GM12878 (cell line): ENCODE measurements at regions not wholly inside any gene's neighbourhood (a gene's known extent, or its start where the extent isn't known, plus 50 kb on each side); places are given as distances from the start of the nearest gene placed in this dataset.

Experiments used
- ATAC-seq: fragments of 200-7000 bp; cut with Tn5 transposase; 3 replicates; pipeline ENCODE4 v1.9.1; 2020; ENCODE audit warnings: mild to moderate bottlenecking, moderate library complexity
- BruUV-seq: library from RNA; stranded (reverse); fragments of 400-500 nt; replicated peaks from 2 replicates; lab custom pipeline; 2021; lab: Mats Ljungman, UMichigan
- CTCF ChIA-PET: fragments of 300-600 bp; sonication (Branson Sonifier 250); formaldehyde crosslinking; extraction: SDS; loops from one replicate; lab custom pipeline; 2021; ENCODE audit warnings: inconsistent platforms; lab: Yijun Ruan, JAX
- POLR2A ChIA-PET: fragments of 350-600 bp; formaldehyde crosslinking; extraction: SDS; loops from one replicate; lab custom pipeline; 2021; ENCODE audit warnings: inconsistent platforms; lab: Charles Lee
- RAD21 ChIA-PET: fragments of 300-600 bp; sonication (Branson Sonifier 250); formaldehyde crosslinking; loops from one replicate; lab custom pipeline; 2023; ENCODE audit warnings: antibody characterized with exemption; ENCODE audit not compliant: unreplicated experiment; lab: Charles Lee
- SMC1A ChIA-PET: fragments of 300-600 bp; sonication (Branson Sonifier 250); formaldehyde crosslinking; loops from one replicate; lab custom pipeline; 2023; ENCODE audit not compliant: unreplicated experiment, uncharacterized antibody; lab: Charles Lee
- DNase-seq: peaks from one replicate; pipeline ENCODE4 v3.0.0-alpha.2; 2011; ENCODE audit warnings: low read depth, low spot score
- FAIRE-seq: peaks from 3 replicates; lab custom pipeline; 2011; peaks lifted over from hg19 to GRCh38; lab: Jason Lieb, UNC
- H2AFZ ChIP-seq: 2 replicates; pipeline ENCODE4 v1.6.0; 2011; ENCODE audit warnings: low read depth, low read length, control low read depth; ENCODE audit not compliant: control insufficient read depth
- H3K27ac ChIP-seq: 2 replicates; pipeline ENCODE4 v1.5.1; 2011; ENCODE audit warnings: control low read depth; ENCODE audit not compliant: control insufficient read depth, insufficient read depth
- H3K27me3 ChIP-seq, 2 experiments: replicated peaks in 1 of 2; 2 replicates each; pipeline versions ENCODE4 v1.6.0 to v1.6.1; 2011; ENCODE audit warnings: low read length in 1 of 2; ENCODE audit not compliant: control insufficient read depth in 2 of 2, insufficient read depth in 2 of 2
- H3K36me3 ChIP-seq, 2 experiments: 2 replicates each; pipeline ENCODE4 v1.5.1; 2011; ENCODE audit warnings: low read length in 1 of 2; ENCODE audit not compliant: control insufficient read depth in 2 of 2, insufficient read depth in 2 of 2
- H3K4me1 ChIP-seq: 2 replicates; pipeline ENCODE4 v1.6.1; 2011; ENCODE audit warnings: mild to moderate bottlenecking, low read length, moderate library complexity, mixed read lengths; ENCODE audit not compliant: control insufficient read depth, insufficient read depth
- H3K4me2 ChIP-seq: 2 replicates; pipeline ENCODE4 v1.6.0; 2011; ENCODE audit warnings: control low read depth; ENCODE audit not compliant: control insufficient read depth, insufficient read depth
- H3K4me3 ChIP-seq: fragments of 200-600 bp; sonication (generic); 2 replicates; pipeline ENCODE4 v1.5.1; 2016
- H3K79me2 ChIP-seq: 2 replicates; pipeline ENCODE4 v1.6.0; 2011; ENCODE audit warnings: low read length; ENCODE audit not compliant: control insufficient read depth, insufficient read depth
- H3K9ac ChIP-seq: 2 replicates; pipeline ENCODE4 v1.8.0; 2011; ENCODE audit warnings: low read length, control low read depth, mixed read lengths; ENCODE audit not compliant: control insufficient read depth, insufficient read depth
- H3K9me3 ChIP-seq: replicated peaks from 3 replicates; pipeline ENCODE4 v1.5.1; 2011; ENCODE audit warnings: mild to moderate bottlenecking, low read length; ENCODE audit not compliant: control insufficient read depth, insufficient read depth
- H4K20me1 ChIP-seq: 2 replicates; pipeline ENCODE4 v1.6.0; 2011; ENCODE audit not compliant: control insufficient read depth, insufficient read depth
- BCLAF1 ChIP-seq: fragments of 450-650 bp; IDR thresholded peaks from 2 replicates; pipeline ENCODE4 v1.6.1; 2017; ENCODE audit warnings: antibody characterized with exemption, mild to moderate bottlenecking, moderate library complexity
- CBX5 ChIP-seq: sonication (generic); IDR thresholded peaks from 2 replicates; pipeline ENCODE4 v1.6.1; 2016; ENCODE audit warnings: low read depth, moderate library complexity, mild to moderate bottlenecking, inconsistent platforms
- CREM ChIP-seq: IDR thresholded peaks from 2 replicates; pipeline ENCODE4 v1.6.1; 2014; ENCODE audit warnings: antibody characterized with exemption, low read depth
- EED ChIP-seq: sonication (generic); IDR thresholded peaks from 2 replicates; pipeline ENCODE4 v1.6.1; 2016; ENCODE audit warnings: antibody characterized with exemption, low read depth
- GATAD2B ChIP-seq: fragments of 450-650 bp; conservative IDR thresholded peaks from 2 replicates; pipeline ENCODE4 v1.6.1; 2017; ENCODE audit warnings: low read depth, mild to moderate bottlenecking, moderate library complexity
- NFIC ChIP-seq: IDR thresholded peaks from 2 replicates; pipeline ENCODE4 v1.6.1; 2012; ENCODE audit warnings: low read depth, mild to moderate bottlenecking, inconsistent platforms, low read length, moderate library complexity
- POLR2AphosphoS5 ChIP-seq: IDR thresholded peaks from 2 replicates; pipeline ENCODE4 v1.6.1; 2011; ENCODE audit warnings: mild to moderate bottlenecking, low read length, inconsistent platforms
- RCOR1 ChIP-seq: conservative IDR thresholded peaks from 2 replicates; pipeline ENCODE4 v1.6.1; 2012; ENCODE audit warnings: low read depth, low read length, improper control_type of control experiment
- SREBF2 ChIP-seq: IDR thresholded peaks from 2 replicates; pipeline ENCODE4 v1.6.1; 2012; ENCODE audit warnings: mild to moderate bottlenecking, low read length
- SRF ChIP-seq, 2 experiments: IDR thresholded peaks; 2 replicates each; pipeline ENCODE4 v1.6.1; 2011; ENCODE audit warnings: low read depth in 2 of 2, low read length in 2 of 2, mild to moderate bottlenecking in 1 of 2, moderate library complexity in 1 of 2
- TBL1XR1 ChIP-seq: IDR thresholded peaks from 2 replicates; pipeline ENCODE4 v1.6.1; 2012; ENCODE audit warnings: low read depth, low read length, improper control_type of control experiment
- ZNF217 ChIP-seq: fragments of 450-650 bp; IDR thresholded peaks from 2 replicates; pipeline ENCODE4 v1.6.1; 2017; ENCODE audit warnings: antibody characterized with exemption, mild to moderate bottlenecking
- ZNF687 ChIP-seq: fragments of 450-650 bp; IDR thresholded peaks from 2 replicates; pipeline ENCODE4 v1.6.1; 2017; ENCODE audit warnings: mild to moderate bottlenecking, moderate library complexity
- WGBS: methylation state at CpG from one replicate; pipeline ENCODE4 v1.1.6; 2016; ENCODE audit warnings: low lambda C conversion rate; ENCODE audit not compliant: insufficient replicate concordance, insufficient coverage; ENCODE audit errors: missing lambda C conversion rate; 5-methylcytosine and 5-hydroxymethylcytosine counted together
- in situ Hi-C: fragments of 300-500 bp; cut with MboI; formaldehyde crosslinking; loops from 9 replicates; pipeline ENCODE4 v1.14.3; 2018; ENCODE audit warnings: mixed read lengths
- intact Hi-C: fragments of 100-400 bp; cut with micrococcal nuclease; formaldehyde crosslinking; loops from one replicate; pipeline ENCODE4 v1.14.2; 2022; ENCODE audit not compliant: unreplicated experiment
- TF ChIP-seq, protein P1 (sequence below): fragments of 450-650 bp; IDR thresholded peaks from 2 replicates; pipeline ENCODE4 v1.6.1; 2017; ENCODE audit warnings: mild to moderate bottlenecking, moderate library complexity

GRCh38 chrX:104330966-104331365, 76.2 kb upstream of the ESX1 start (continued):
- no peak for TF ChIP-seq BCLAF1
- TF ChIP-seq CREM, result no peak

GRCh38 chrX:104329731-104330130, 75.0 kb upstream of the ESX1 start:
- no peaks in the 10 kb centered on the region for H3K36me3 ChIP-seq
- no peak overlapping the region for H3K4me3 ChIP-seq
- H3K4me1 ChIP-seq, result no peaks in the 10 kb centered on the region
- DNase-seq (no peak), FAIRE-seq (no peak), ATAC-seq (no peak)
- H3K4me2 ChIP-seq, result no peak overlapping the region
- no peak overlapping the region for H2AFZ ChIP-seq
- peaks cover 0 to 1% of the 10 kb centered on the region in 2 experiments; a peak in 1 of 4 replicates for H3K27me3 ChIP-seq
- no peak overlapping the region for H3K9ac ChIP-seq
- 54% methylated on average over 7 of the region's 7 CpGs for WGBS
- no TSS peak for BruUV-seq
- ChIA-PET POLR2A (no interaction called here), SMC1A (no interaction called here), RAD21 (no interaction called here), CTCF (no interaction called here)
- no peaks in the 10 kb centered on the region for H4K20me1 ChIP-seq
- in situ Hi-C loops, result no loop called here
- intact Hi-C loops, result no loop called here
- H3K79me2 ChIP-seq, result no peaks in the 10 kb centered on the region
- no peak overlapping the region for H3K27ac ChIP-seq
- H3K9me3 ChIP-seq, result no peaks in the 10 kb centered on the region
- TF ChIP-seq RCOR1 (no peak), SREBF2 (no peak), EED (no peak), SRF (IDR thresholded peaks at IDR 0.05; ENCODE audit: low read depth in 2 of 2, low read length in 2 of 2) (no peak), CBX5 (no peak), POLR2AphosphoS5 (no peak), ZNF687 (no peak), NFIC (no peak), GATAD2B (no peak), TBL1XR1 (no peak), ZNF217 (no peak)
- TF ChIP-seq, protein P1, sequence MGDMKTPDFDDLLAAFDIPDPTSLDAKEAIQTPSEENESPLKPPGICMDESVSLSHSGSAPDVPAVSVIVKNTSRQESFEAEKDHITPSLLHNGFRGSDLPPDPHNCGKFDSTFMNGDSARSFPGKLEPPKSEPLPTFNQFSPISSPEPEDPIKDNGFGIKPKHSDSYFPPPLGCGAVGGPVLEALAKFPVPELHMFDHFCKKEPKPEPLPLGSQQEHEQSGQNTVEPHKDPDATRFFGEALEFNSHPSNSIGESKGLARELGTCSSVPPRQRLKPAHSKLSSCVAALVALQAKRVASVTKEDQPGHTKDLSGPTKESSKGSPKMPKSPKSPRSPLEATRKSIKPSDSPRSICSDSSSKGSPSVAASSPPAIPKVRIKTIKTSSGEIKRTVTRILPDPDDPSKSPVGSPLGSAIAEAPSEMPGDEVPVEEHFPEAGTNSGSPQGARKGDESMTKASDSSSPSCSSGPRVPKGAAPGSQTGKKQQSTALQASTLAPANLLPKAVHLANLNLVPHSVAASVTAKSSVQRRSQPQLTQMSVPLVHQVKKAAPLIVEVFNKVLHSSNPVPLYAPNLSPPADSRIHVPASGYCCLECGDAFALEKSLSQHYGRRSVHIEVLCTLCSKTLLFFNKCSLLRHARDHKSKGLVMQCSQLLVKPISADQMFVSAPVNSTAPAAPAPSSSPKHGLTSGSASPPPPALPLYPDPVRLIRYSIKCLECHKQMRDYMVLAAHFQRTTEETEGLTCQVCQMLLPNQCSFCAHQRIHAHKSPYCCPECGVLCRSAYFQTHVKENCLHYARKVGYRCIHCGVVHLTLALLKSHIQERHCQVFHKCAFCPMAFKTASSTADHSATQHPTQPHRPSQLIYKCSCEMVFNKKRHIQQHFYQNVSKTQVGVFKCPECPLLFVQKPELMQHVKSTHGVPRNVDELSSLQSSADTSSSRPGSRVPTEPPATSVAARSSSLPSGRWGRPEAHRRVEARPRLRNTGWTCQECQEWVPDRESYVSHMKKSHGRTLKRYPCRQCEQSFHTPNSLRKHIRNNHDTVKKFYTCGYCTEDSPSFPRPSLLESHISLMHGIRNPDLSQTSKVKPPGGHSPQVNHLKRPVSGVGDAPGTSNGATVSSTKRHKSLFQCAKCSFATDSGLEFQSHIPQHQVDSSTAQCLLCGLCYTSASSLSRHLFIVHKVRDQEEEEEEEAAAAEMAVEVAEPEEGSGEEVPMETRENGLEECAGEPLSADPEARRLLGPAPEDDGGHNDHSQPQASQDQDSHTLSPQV, result no peak
